ENCODE measurements at regions not wholly inside any gene's neighbourhood (a gene's known extent, or its start where the extent isn't known, plus 50 kb on each side); places are given as distances from the start of the nearest gene placed in this dataset.
A peak's percentile ranks its signal among the peaks of the same experiment; 100 is the strongest.
"Not testable (repeated sequence)": the region's sequence is repeated elsewhere in the genome, so short reads cannot be mapped to it uniquely, and the experiment has no call there.

- no peak for DNase-seq
These were observed 60.0 kb downstream of the DMAC1 start for GRCh38 chr9:7739595-7739994.

- DNase-seq, result no peak
These were observed 64.3 kb downstream of the DMAC1 start for GRCh38 chr9:7735311-7735710.

- DNase-seq, result no peak
These were observed 69.5 kb downstream of the DMAC1 start for GRCh38 chr9:7730164-7730445.

- no peak for DNase-seq
These were observed 70.0 kb downstream of the DMAC1 start for GRCh38 chr9:7729371-7730163.

- no peak for DNase-seq
These were observed 78.3 kb downstream of the DMAC1 start for GRCh38 chr9:7721291-7721690.

- not testable (repeated sequence) for DNase-seq
These were observed 86.5 kb downstream of the DMAC1 start for GRCh38 chr9:7713088-7713487.

- DNase-seq, result no peak
These were observed 88.9 kb downstream of the DMAC1 start for GRCh38 chr9:7710686-7711085.

- DNase-seq, result no peak
These were observed 91.6 kb downstream of the DMAC1 start for GRCh38 chr9:7707934-7708333.

GRCh38 chr9:7704543-7704942 lies 95.0 kb downstream of the DMAC1 start:
- DNase-seq, result no peak

- no peak for DNase-seq
These were observed 107.7 kb downstream of the DMAC1 start for GRCh38 chr9:7691909-7692308.

- no peak for DNase-seq
These were observed 109.6 kb downstream of the DMAC1 start for GRCh38 chr9:7690014-7690413.

GRCh38 chr9:7688626-7689025 lies 111.0 kb downstream of the DMAC1 start:
- DNase-seq, result no peak

- no peak for DNase-seq
These were observed 122.9 kb downstream of the DMAC1 start for GRCh38 chr9:7676609-7677156.

- DNase-seq, result no peak
These were observed 127.7 kb downstream of the DMAC1 start for GRCh38 chr9:7671847-7672246.

GRCh38 chr9:7668541-7668940 lies 131.0 kb downstream of the DMAC1 start:
- no peak for DNase-seq

- no peak for DNase-seq
These were observed 133.7 kb downstream of the DMAC1 start for GRCh38 chr9:7665874-7666273.

- no peak for DNase-seq
These were observed 139.8 kb downstream of the DMAC1 start for GRCh38 chr9:7659766-7660165.

- DNase-seq, result no peak
These were observed 142.9 kb downstream of the DMAC1 start for GRCh38 chr9:7656636-7657035.

- no peak for DNase-seq
These were observed 146.3 kb downstream of the DMAC1 start for GRCh38 chr9:7653262-7653661.

GRCh38 chr9:7640231-7640630 lies 159.3 kb downstream of the DMAC1 start:
- no peak for DNase-seq

- DNase-seq, result no peak
These were observed 160.1 kb downstream of the DMAC1 start for GRCh38 chr9:7639471-7639870.

GRCh38 chr9:7636838-7637467 lies 162.6 kb downstream of the DMAC1 start:
- no peak for DNase-seq

- DNase-seq, result no peak
These were observed 163.3 kb downstream of the DMAC1 start for GRCh38 chr9:7636309-7636708.

GRCh38 chr9:7626571-7627029 lies 173.0 kb downstream of the DMAC1 start:
- DNase-seq, result peak; percentile 38

- no peak for DNase-seq
These were observed 177.1 kb downstream of the DMAC1 start for GRCh38 chr9:7622481-7622880.

Measured in stimulated activated CD8-positive, alpha-beta memory T cell treated with anti-CD3 and anti-CD28 coated beads, Interleukin-4, amount 100 ng/mL, for 48 hours (primary cell).